ENCODE measurements at regions not wholly inside any gene's neighbourhood (a gene's known extent, or its start where the extent isn't known, plus 50 kb on each side); places are given as distances from the start of the nearest gene placed in this dataset.

GRCh38 chr2:150589681-150590080 is 102.2 kb upstream of the RND3 start:
- Histone ChIP-seq H3K27me3 (ENCODE audit: control insufficient read depth in 2 of 2, insufficient read depth in 2 of 2, low read length in 2 of 2) (no peaks in the 10 kb centered on the region), H3K36me3 (ENCODE audit: control insufficient read depth in 2 of 2, extremely low read depth in 1 of 2, insufficient read depth in 2 of 2, low read length in 2 of 2) (no peaks in the 10 kb centered on the region), H3K9me3 (replicated peaks; ENCODE audit: control insufficient read depth, insufficient read depth, low read length) (no peaks in the 10 kb centered on the region), H3K4me2 (ENCODE audit: insufficient read depth, low read length) (no peak overlapping the region), H3K9ac (replicated peaks; ENCODE audit: extremely low read depth, insufficient read depth, low read length) (no peak overlapping the region), H3K9me1 (replicated peaks; ENCODE audit: control insufficient read depth, extremely low read depth, insufficient read depth, low read length) (no peaks in the 10 kb centered on the region), H3K4me1 (ENCODE audit: control insufficient read depth, extremely low read depth, insufficient read depth, low read length) (peaks cover 3% of the 10 kb centered on the region), H3K4me3 (replicated peaks in 1 of 3; ENCODE audit: insufficient read depth in 1 of 3, low read depth in 1 of 3, low read length in 3 of 3) (no peak overlapping the region), H4K20me1 (replicated peaks; ENCODE audit: control insufficient read depth, extremely low read depth, insufficient read depth, low read length) (no peaks in the 10 kb centered on the region), H3K27ac (ENCODE audit: insufficient read depth, low read depth, low read length) (no peak overlapping the region), H3K79me2 (ENCODE audit: control insufficient read depth, insufficient read depth, low read length) (no peaks in the 10 kb centered on the region), H2AFZ (ENCODE audit: low read depth, low read length) (no peak overlapping the region)
- CTCF ChIA-PET, result no interaction called here
- TF ChIP-seq EZH2 (IDR thresholded peaks at IDR 0.05; ENCODE audit: borderline replicate concordance, low read depth, low read length, severe bottlenecking) (no peak), FOS (IDR thresholded peaks at IDR 0.05; ENCODE audit: borderline replicate concordance, insufficient read depth, low read length) (no peak), POLR2AphosphoS5 (IDR thresholded peaks at IDR 0.05; ENCODE audit: insufficient read depth, low read depth, low read length) (no peak), POLR2A (IDR thresholded peaks at IDR 0.05; ENCODE audit: low read depth, low read length) (no peak), MAX (IDR thresholded peaks at IDR 0.05; ENCODE audit: insufficient read depth, insufficient read length) (no peak), MYC (IDR thresholded peaks at IDR 0.05; ENCODE audit: low read depth, low read length) (no peak)
- DNase-seq (ENCODE audit: low read depth, low spot score) (no peak), FAIRE-seq (no peak)
- dilution Hi-C loops (cut with MboI; ENCODE audit: extremely low pct_ligation_motif_present, low sequenced_read_pairs), result no loop called here
- POLR2A ChIA-PET, result no interaction called here
- BruUV-seq (replicated peaks), result no TSS peak
- intact Hi-C loops (cut with micrococcal nuclease), result no loop called here

- Histone ChIP-seq H3K79me2 (ENCODE audit: control insufficient read depth, insufficient read depth, low read length) (no peaks in the 10 kb centered on the region), H3K9me3 (replicated peaks; ENCODE audit: control insufficient read depth, insufficient read depth, low read length) (no peaks in the 10 kb centered on the region), H3K9ac (replicated peaks; ENCODE audit: extremely low read depth, insufficient read depth, low read length) (no peak overlapping the region), H3K4me1 (ENCODE audit: control insufficient read depth, extremely low read depth, insufficient read depth, low read length) (peaks cover 3% of the 10 kb centered on the region), H3K9me1 (replicated peaks; ENCODE audit: control insufficient read depth, extremely low read depth, insufficient read depth, low read length) (no peaks in the 10 kb centered on the region), H3K4me3 (replicated peaks in 1 of 3; ENCODE audit: insufficient read depth in 1 of 3, low read depth in 1 of 3, low read length in 3 of 3) (no peak overlapping the region), H4K20me1 (replicated peaks; ENCODE audit: control insufficient read depth, extremely low read depth, insufficient read depth, low read length) (no peaks in the 10 kb centered on the region), H3K36me3 (ENCODE audit: control insufficient read depth in 2 of 2, extremely low read depth in 1 of 2, insufficient read depth in 2 of 2, low read length in 2 of 2) (no peaks in the 10 kb centered on the region), H3K27me3 (ENCODE audit: control insufficient read depth in 2 of 2, insufficient read depth in 2 of 2, low read length in 2 of 2) (no peaks in the 10 kb centered on the region), H2AFZ (ENCODE audit: low read depth, low read length) (no peak overlapping the region), H3K27ac (ENCODE audit: insufficient read depth, low read depth, low read length) (no peak overlapping the region), H3K4me2 (ENCODE audit: insufficient read depth, low read length) (no peak overlapping the region)
- DNase-seq (ENCODE audit: low read depth, low spot score), result no peak
- POLR2A ChIA-PET, result no interaction called here
- no peak for FAIRE-seq
- CTCF ChIA-PET, result no interaction called here
- dilution Hi-C loops (cut with MboI; ENCODE audit: extremely low pct_ligation_motif_present, low sequenced_read_pairs) (no loop called here), intact Hi-C loops (cut with micrococcal nuclease) (no loop called here)
- TF ChIP-seq JUN (IDR thresholded peaks at IDR 0.05; ENCODE audit: borderline replicate concordance, insufficient read depth, insufficient read length, low read depth), result no peak
- TF ChIP-seq GATA2 (IDR thresholded peaks at IDR 0.05; ENCODE audit: insufficient read depth, insufficient read length, low read depth, low read length), result no peak
- TF ChIP-seq EZH2 (IDR thresholded peaks at IDR 0.05; ENCODE audit: borderline replicate concordance, low read depth, low read length, severe bottlenecking), result no peak
- no peak for TF ChIP-seq POLR2A (IDR thresholded peaks at IDR 0.05; ENCODE audit: low read depth, low read length)
- TF ChIP-seq MAX (IDR thresholded peaks at IDR 0.05; ENCODE audit: insufficient read depth, insufficient read length), result no peak
- TF ChIP-seq MYC (IDR thresholded peaks at IDR 0.05; ENCODE audit: low read depth, low read length), result no peak
- TF ChIP-seq POLR2AphosphoS5 (IDR thresholded peaks at IDR 0.05; ENCODE audit: insufficient read depth, low read depth, low read length), result no peak
- TF ChIP-seq CTCF (IDR thresholded peaks at IDR 0.05; ENCODE audit: extremely low read depth in 1 of 2, insufficient read depth in 1 of 2, low read depth in 1 of 2, low read length in 2 of 2), result no peak
- TF ChIP-seq FOS (IDR thresholded peaks at IDR 0.05; ENCODE audit: borderline replicate concordance, insufficient read depth, low read length), result no peak
- BruUV-seq (replicated peaks), result no TSS peak
These were observed 101.0 kb upstream of the RND3 start for GRCh38 chr2:150588506-150588870.

Data from endothelial cell of umbilical vein (primary cell).